NCI-H748 treated with DMSO at 0.1 percent for 48 hours (cell line): ENCODE measurements at regions not wholly inside any gene's neighbourhood (a gene's known extent, or its start where the extent isn't known, plus 50 kb on each side); places are given as distances from the start of the nearest gene placed in this dataset.

Source experiments
- DNase-seq: peaks from one replicate; lab custom pipeline; 2025; lab: John Stamatoyannopoulos, UW

- DNase-seq: no peak
Measured at GRCh38 chr6:132936646-132937045, 122.3 kb downstream of the RPS12 start.

- peak; percentile 72 for DNase-seq
Measured at GRCh38 chr6:132937466-132937906, 123.1 kb downstream of the RPS12 start.

DNA sequence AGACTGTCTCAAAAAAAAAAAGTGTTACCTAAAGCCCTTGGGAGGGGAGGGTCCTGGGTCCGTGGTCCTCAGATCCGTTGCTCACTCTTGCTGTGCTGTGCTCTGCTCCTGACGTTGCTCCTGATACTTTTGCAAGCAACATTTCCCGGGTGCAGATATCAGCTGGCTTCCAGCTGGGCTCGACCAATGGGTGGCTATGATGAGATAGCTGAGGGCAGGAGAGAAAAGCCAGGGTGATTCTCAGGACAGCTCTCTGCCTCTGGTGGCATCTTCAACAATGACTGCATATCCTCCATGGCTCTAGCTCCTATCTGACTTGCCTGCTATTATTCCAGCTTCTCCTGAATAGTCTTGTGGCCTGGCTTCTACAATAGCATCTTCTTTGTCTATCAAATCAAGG lies 134.5 kb downstream of the RPS12 start:
- no peak for DNase-seq

- DNase-seq: no peak
Measured at GRCh38 chr6:132950566-132950965, 136.2 kb downstream of the RPS12 start.

- no peak for DNase-seq
Measured at GRCh38 chr6:132952031-132952867, 137.9 kb downstream of the RPS12 start.

GRCh38 chr6:132952986-132953385 lies 138.6 kb downstream of the RPS12 start:
- no peak for DNase-seq

- no peak for DNase-seq
Measured at GRCh38 chr6:132954222-132954621, 139.9 kb downstream of the RPS12 start.

DNA sequence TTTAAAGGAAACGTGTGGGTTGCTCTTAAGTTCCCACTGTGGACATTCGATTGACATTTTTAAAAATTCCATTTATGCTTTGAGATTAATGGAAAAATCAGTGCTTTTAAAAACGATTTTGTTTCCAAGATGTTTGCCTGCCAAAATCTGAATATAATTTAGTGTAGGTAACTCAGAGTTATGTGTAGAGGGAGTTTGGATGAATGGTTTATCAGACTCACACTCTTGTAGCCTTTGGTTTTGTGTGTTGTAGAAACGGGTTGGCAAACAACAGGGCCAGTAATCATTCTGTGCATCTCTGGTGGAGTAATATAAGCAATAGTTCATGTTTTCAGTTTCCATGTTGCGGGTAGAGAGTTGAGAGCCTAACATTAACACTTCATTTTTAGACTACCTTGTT lies 140.6 kb downstream of the RPS12 start:
- no peak for DNase-seq

DNA sequence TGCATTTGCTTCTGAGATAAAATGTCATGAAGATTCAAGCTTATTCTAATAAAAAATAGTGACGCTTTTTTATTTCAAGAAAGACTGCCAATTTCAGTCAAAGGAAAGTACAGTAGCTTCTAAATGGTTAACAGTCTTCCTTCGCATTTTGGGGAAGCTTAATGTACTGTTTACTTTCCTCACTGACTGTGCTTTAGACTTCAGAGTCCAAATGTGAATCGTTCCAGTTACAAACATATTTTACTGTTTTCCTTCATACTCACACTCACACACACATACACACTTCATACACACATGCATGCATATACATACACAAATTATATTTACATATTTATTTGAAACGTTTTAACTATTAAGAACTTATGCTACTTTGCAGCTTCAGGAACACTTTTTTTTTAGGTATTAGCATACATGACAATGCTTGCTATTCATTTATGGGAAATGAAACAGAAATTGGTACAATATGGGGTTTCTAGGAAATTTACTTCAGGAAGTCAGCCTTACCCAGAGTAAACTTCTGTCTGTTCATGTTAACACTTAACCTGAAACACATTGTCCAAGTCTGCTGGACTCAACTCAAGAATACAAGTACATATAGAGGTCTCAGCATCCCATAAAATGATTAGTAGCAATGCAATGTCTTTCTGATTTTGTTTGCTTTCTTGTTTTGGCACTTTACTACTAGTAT lies 145.4 kb downstream of the RPS12 start:
- DNase-seq: no peak

- DNase-seq: no peak
Measured at GRCh38 chr6:132960720-132961119, 146.4 kb downstream of the RPS12 start.

- DNase-seq: no peak
Measured at GRCh38 chr6:132961122-132961521, 146.8 kb downstream of the RPS12 start.

DNA sequence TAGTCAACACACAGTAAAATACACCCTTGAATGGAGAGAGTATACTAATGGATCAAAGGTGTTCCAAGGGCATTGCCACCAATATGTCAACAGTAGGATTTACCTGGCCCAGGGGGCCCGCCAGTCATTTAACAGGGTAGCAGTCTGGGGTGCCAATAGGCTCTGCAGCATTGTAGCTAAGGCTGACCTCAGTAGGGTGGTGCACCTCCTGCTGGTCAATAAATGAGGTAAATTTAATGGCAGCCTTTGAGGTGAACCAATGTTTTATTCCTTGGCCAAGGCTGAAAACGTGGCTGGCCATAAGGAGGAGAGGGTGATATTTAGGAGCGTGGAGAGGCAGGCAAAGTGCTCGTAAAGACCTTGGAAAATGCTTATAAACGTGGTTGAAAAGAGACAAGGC lies 147.2 kb downstream of the RPS12 start:
- DNase-seq: no peak

DNA sequence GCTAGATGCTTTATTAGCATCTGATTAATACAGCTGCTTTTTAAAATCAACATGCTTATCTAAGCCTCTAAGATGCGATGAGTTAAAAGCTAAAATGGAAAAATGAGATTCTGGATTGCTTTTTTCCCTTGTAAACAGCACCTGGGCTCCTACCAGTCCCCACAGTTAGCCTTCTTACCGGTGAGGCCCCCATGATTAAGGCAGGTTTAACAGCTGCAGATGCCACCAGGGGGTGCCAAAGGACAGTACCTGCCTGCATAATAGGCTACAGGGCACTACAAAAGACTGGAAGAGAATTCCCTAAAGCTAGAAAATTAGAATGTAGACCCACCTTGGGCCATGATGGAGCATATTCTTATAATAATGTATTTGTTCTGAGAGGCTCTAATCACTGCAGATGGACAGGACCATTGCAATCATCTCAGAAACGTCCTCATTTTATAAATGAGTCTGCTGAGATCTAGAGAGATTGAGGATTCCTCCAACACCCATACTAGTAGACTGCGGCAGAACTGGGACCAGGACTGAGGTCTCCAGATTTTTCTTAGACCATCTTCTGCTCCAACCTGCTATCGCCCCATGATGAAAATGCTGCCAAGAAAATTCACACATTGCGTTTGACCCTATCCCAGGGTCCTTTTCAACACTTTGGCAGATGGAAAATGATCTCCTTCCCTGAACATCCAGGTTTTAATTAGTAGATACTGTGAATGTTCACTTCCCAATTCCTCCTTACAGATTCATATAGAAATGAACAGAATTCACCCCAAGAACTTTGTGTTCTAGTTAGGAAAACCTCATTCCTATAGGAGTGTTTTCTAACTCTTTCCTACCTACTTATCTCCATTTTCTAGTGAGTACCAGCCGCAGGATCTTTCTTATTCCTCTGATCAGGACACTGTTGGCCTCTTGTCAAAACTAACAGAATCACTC lies 148.8 kb downstream of the RPS12 start:
- peak; percentile 69 for DNase-seq

DNA sequence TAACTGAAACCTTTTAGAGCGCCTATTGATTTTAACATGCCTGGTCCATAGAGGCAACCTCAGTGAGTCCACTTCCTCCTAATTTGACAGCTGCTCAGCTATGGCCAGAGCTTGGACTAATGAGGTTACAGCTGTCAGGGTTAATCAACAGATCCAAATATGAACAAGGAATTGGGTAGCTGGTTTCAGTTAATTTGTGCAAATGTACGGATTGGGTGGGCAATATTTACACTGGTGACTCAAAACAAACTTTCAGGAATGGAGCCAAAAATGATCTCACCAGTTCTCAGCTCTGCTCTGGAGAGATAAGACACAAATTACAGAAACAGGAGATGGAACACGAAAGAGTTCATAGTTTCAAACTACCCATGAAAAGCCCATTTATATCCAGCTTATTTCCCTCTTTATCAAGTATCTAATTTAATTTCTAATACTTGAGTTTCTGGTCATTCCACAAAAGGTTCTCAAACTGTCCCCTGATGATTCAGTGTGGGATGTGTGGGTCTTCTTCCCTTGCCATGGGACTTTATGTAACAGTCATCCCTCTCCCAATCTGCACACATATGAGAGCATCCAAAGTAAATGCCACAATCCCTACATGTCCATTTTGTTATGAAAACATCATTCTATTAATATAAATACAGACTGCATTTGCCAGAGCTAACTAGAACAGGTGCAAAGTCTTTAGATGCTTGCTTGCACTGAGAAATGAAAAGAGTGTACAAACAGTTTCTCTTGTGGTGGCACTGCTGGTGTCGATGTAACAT lies 149.9 kb downstream of the RPS12 start:
- peak; percentile 85 for DNase-seq

GRCh38 chr6:132964868-132965382 lies 150.6 kb downstream of the RPS12 start:
- peak; percentile 44 for DNase-seq

- no peak for DNase-seq
Measured at GRCh38 chr6:132967871-132968270, 153.5 kb downstream of the RPS12 start.

- DNase-seq: no peak
Measured at GRCh38 chr6:132968419-132968950, 154.1 kb downstream of the RPS12 start.

GRCh38 chr6:132969196-132969595 lies 154.8 kb downstream of the RPS12 start:
- DNase-seq: no peak

GRCh38 chr6:132971676-132972075 lies 157.3 kb downstream of the RPS12 start:
- DNase-seq: no peak

DNA sequence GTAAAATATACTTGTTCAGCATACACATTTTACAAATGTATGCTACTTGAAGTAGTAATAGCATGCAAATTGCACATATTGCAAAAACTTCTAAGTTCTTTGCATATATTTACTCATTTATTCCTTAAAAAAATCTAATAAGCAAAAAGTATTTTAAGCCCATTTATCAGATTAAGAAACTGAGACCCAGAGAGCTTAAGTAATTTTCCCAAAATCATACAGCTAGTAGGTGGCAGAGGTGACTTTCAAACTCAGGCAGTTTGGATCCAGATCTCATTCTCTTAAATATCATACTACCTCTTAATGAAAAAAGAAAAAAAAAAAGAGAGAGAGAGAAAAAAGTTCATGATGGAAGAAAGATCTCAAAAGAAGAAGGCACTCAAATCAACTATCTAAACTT lies 157.9 kb downstream of the RPS12 start:
- no peak for DNase-seq

DNA sequence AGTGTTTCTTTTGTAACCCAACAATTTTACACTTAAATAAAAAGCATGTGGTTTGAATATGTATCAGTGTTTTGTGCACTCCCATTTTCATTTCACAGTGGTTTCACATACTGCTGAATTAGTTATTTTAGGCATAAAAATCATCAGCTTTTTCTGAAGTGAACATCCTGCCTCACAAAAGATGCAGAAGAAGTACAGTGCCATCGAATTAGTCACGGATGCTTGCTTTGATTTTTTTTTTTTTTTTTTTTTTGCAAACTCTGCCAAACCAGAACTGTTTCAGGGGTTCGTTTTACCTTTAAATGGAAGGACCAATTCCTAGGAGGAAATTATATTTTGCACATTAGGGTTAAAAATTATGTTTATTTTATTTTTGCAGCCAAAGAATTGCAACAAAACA lies 158.6 kb downstream of the RPS12 start:
- DNase-seq: no peak
